GM06990 (cell line): ENCODE measurements at regions not wholly inside any gene's neighbourhood (a gene's known extent, or its start where the extent isn't known, plus 50 kb on each side); places are given as distances from the start of the nearest gene placed in this dataset.

Experiments used
- DNase-seq: peaks from one replicate; pipeline ENCODE4 v3.0.0-alpha.2; 2011; ENCODE audit not compliant: insufficient read length; ENCODE audit errors: extremely low read depth
- H3K27me3 ChIP-seq: replicated peaks from 2 replicates; pipeline ENCODE4 v1.6.0; 2011; ENCODE audit warnings: low read length; ENCODE audit not compliant: control insufficient read depth, insufficient read depth
- H3K36me3 ChIP-seq: 2 replicates; pipeline ENCODE4 v1.5.1; 2011; ENCODE audit warnings: low read length; ENCODE audit not compliant: control insufficient read depth, insufficient read depth
- H3K4me3 ChIP-seq: replicated peaks from 2 replicates; pipeline ENCODE4 v1.5.1; 2011; ENCODE audit warnings: low read depth, mild to moderate bottlenecking, control low read depth, low read length
- CTCF ChIP-seq: IDR thresholded peaks from 2 replicates; pipeline ENCODE4 v1.5.1; 2011; ENCODE audit warnings: low read length, control low read depth, mild to moderate bottlenecking, inconsistent platforms; ENCODE audit not compliant: insufficient read depth, poor library complexity, severe bottlenecking

GRCh38 chr4:141348125-141348524, 127.4 kb downstream of the ZNF330 start:
- no peaks in the 10 kb centered on the region for H3K36me3 ChIP-seq
- H3K4me3 ChIP-seq, result no peak overlapping the region
- no peak for DNase-seq
- H3K27me3 ChIP-seq, result no peaks in the 10 kb centered on the region
- no peak for TF ChIP-seq CTCF

GRCh38 chr4:141348573-141348972, 127.9 kb downstream of the ZNF330 start:
- no peaks in the 10 kb centered on the region for H3K36me3 ChIP-seq
- H3K27me3 ChIP-seq, result no peaks in the 10 kb centered on the region
- TF ChIP-seq CTCF, result no peak
- DNase-seq, result no peak
- H3K4me3 ChIP-seq, result no peak overlapping the region

GRCh38 chr4:141349236-141349635, 128.5 kb downstream of the ZNF330 start:
- H3K36me3 ChIP-seq, result no peaks in the 10 kb centered on the region
- DNase-seq, result no peak
- H3K27me3 ChIP-seq, result no peaks in the 10 kb centered on the region
- TF ChIP-seq CTCF, result no peak
- no peak overlapping the region for H3K4me3 ChIP-seq

GRCh38 chr4:141350122-141350905, 129.6 kb downstream of the ZNF330 start:
- DNase-seq, result no peak
- TF ChIP-seq CTCF, result no peak

GRCh38 chr4:141352331-141352730, 131.6 kb downstream of the ZNF330 start:
- no peaks in the 10 kb centered on the region for H3K36me3 ChIP-seq
- TF ChIP-seq CTCF, result no peak
- H3K4me3 ChIP-seq, result no peak overlapping the region
- H3K27me3 ChIP-seq, result no peaks in the 10 kb centered on the region
- DNase-seq, result no peak

More at GRCh38 chr4:141350122-141350905, 129.6 kb downstream of the ZNF330 start:
- Histone ChIP-seq H3K27me3 (no peaks in the 10 kb centered on the region), H3K4me3 (no peak overlapping the region), H3K36me3 (no peaks in the 10 kb centered on the region)
